HG03103 (cell line): ENCODE measurements at regions not wholly inside any gene's neighbourhood (a gene's known extent, or its start where the extent isn't known, plus 50 kb on each side); places are given as distances from the start of the nearest gene placed in this dataset.
"Not testable (repeated sequence)": the region's sequence is repeated elsewhere in the genome, so short reads cannot be mapped to it uniquely, and the experiment has no call there.

ENCODE experiments used
- ATAC-seq: cut with Tn5 transposase; IDR thresholded peaks from one replicate; pipeline ENCODE4 v1.9.1; 2021; ENCODE audit warnings: low read depth; ENCODE audit not compliant: unreplicated experiment

DNA sequence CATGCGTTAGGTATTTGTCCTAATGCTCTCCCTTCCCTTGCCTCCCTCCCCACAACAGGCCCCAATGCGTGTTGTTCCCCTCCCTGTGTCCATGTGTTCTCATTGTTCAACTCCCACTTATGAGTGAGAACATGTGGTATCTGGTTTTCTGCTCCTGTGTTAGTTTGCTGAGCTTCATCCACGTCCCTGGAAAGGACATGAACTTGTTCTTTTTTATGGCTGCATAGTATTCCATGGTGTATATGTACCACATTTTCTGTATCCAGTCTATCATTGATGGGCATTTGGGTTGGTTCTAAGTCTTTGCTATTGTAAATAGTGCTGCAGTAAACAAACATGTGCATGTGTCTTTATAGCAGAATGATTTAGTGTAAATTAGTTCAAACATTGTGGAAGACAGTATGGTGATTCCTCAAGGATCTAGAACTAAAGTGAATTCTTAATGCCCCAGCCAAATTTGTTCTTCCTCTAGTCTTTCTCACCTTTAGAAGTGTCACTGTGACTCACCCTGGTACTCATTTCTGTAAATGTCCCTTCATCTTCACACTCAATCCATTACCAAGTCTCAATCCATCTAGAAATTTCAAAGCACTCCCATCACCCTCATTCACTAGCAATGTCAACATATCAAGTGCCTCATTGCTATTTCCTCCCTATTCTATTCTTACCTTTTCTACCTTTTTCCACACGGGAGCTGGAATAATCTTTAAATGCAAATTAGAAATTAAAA lies 123.9 kb downstream of the MREG start:
- ATAC-seq: not testable (repeated sequence)

- no peak for ATAC-seq
Observed at GRCh38 chr2:215888680-215889079, 124.7 kb downstream of the MREG start.

GRCh38 chr2:215887303-215887702 lies 126.0 kb downstream of the MREG start:
- no peak for ATAC-seq

DNA sequence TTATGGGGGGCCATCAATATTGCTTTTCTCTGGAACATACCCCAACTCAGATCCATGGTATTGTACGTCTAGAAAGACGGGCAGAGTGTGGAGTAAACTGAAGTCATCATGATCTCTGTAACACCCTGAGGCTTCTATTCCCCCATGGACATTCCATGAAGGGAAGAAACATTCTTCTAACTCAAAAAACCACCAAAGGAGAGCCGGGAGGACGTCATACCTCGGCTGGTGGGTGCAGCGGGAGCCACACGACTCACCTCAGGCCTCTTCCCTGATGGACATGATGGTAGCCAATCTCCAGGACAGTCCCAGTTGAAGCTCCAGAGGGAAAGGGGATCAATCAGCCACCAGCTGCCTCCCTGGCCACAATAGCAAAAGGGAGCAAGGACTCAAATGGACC lies 127.3 kb downstream of the MREG start:
- ATAC-seq: no peak

DNA sequence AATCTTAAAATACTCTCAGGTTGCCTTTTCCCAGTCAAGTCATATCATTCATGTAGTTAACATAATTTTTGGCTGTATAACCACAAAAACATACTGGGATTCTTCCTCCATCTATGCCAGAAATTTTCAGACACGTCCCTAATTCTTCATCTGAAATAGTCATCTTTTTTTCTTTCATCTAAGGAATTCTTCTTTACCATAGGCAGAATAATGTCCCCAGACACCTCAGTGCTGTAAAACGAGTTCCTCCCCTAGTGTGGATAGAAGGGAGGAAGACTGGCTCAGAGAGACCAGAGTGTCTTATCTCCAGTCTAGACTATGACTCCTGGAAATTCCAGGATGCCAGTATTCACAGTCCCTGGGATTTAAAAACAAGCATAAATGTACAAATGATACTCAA lies 127.8 kb downstream of the MREG start:
- no peak for ATAC-seq

DNA sequence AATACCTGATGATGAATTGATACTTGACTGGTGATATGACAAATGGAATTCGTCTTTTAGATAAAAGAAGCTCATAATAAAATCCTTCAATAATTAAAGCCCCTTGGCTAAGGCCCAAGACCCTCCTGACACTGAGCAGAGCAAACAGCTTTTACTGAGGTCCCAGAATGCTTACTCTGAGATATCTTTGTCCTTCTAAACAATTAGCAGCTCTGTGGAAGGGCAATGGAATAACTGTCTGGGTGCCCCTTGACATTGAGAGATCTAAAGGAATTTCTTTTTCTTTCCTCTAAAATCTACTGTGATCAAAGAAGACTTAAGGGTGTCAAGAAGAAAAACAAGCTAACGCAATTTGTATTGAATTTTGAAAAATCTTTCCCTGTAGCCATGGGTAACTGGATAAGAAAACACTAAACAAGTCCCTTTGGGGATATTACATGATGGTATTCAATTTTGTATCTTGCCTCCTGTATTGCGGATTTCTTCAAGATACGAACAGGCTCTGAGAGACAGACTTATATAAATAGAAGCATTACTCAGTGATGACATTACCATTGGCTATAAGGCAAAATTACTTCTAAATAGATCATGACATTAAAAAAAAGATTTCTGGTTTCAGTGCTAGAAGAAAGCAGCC lies 128.8 kb downstream of the MREG start:
- no peak for ATAC-seq

GRCh38 chr2:215883799-215884198 lies 129.6 kb downstream of the MREG start:
- ATAC-seq: no peak

DNA sequence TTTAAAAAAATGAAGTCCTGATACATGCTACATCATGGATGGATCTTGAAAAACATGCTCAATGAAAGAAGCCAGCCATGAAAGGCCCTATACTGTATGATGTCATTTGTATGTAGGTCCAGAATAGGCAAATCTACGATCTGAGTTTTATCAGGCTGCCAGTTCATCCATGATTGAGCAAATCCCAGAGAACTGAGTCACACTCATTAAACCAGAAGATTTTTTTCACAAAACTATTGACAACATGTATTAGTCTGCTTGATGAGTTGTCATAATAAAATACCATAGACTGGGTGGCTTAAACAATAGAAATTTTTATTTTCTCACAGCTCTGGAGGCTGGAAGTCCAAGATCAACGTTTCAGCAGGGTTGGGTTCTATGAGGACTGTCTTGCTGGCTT lies 130.7 kb downstream of the MREG start:
- ATAC-seq: no peak

GRCh38 chr2:215881582-215881981 lies 131.8 kb downstream of the MREG start:
- no peak for ATAC-seq

- peak; percentile 64 for ATAC-seq
Observed at GRCh38 chr2:215880970-215881369, 132.4 kb downstream of the MREG start.

GRCh38 chr2:215879977-215880940 lies 133.1 kb downstream of the MREG start:
- ATAC-seq: no peak

GRCh38 chr2:215879331-215879730 lies 134.0 kb downstream of the MREG start:
- no peak for ATAC-seq

DNA sequence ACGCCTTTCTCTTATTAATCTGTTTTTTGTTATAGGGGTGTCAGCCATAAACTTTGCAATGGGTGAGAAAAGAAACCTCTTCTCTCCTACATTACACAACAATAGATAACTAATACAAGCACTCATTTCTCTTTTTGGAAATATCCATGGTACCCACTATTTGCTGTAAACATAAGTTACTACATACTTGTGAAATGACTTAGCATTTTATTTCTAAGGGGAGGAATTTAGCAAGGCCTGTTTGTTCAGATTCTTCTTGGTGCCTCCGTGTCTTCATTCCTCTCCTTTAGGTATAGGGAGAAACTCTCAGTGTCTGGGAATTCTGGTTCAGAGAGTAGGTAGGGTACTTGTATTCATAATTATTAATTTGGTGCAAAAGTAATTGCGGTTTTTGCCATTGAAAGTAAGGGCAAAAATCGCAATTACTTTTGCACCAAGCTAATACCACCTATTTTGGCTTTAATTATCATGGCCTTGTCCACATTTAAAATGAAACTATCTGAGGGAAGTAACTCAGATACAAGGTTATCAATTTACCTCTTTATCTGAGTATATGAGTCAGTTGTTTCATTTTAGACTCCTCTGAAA lies 134.8 kb downstream of the MREG start:
- ATAC-seq: no peak

- no peak for ATAC-seq
Observed at GRCh38 chr2:215876937-215877238, 136.5 kb downstream of the MREG start.

GRCh38 chr2:215876139-215876936 lies 137.0 kb downstream of the MREG start:
- ATAC-seq: no peak

DNA sequence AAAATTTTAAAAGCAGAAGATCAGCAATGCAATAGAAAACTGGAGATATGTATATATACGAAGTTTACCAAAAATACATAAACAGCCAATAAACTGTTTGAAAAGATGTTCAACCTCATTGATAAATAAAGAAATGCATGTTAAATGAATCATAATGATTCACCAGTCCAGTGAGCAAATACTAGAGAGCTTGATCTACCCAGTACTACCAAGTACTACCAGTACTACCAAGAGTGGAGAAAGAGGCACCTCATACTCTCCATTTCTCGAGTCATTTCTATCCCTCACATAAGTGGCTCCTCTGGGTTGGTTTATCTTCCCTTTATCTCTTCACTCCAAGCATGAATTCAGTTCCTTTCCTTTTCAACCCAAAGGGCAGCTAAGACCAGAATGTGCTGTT lies 138.9 kb downstream of the MREG start:
- ATAC-seq: no peak

DNA sequence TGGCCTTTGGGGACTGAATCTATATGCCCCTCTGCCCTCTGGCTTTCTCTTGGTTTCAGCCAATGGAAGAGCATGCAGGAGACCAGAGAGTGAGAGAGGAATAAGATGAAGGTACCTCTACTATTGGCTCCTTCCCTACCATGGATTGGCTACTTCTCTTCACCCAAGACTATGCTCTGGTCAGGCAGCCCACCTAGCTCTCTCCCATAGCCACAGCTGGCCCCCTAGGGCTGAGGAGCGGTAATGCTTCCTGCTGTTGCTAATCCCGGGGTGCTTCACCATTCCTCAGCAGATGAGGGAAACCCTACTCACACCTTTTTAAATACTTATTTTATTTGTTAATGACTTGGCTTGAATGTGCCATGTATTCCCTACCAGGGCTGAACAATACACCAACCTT lies 142.4 kb downstream of the MREG start:
- peak; percentile 71 for ATAC-seq

DNA sequence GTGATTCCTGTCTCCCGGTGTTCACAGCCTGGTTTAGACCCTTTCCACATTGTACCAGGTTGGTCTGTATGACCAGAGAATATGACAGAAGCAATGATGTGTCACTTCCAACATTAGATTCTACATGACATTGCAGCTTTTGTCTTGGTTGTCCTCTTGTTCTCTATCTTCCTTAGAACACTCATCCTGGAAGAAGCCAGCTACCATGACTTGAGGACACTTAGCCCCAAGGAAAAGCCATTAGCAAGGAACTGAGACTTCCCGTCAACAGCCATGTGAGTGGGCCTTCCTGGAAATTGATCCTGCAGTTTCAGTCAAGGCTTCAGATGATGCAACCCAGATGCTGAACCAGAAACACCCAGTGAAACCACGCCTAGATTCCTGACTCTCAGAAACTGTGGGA lies 143.3 kb downstream of the MREG start:
- ATAC-seq: no peak

- ATAC-seq: no peak
Observed at GRCh38 chr2:215868846-215869543, 144.4 kb downstream of the MREG start.

DNA sequence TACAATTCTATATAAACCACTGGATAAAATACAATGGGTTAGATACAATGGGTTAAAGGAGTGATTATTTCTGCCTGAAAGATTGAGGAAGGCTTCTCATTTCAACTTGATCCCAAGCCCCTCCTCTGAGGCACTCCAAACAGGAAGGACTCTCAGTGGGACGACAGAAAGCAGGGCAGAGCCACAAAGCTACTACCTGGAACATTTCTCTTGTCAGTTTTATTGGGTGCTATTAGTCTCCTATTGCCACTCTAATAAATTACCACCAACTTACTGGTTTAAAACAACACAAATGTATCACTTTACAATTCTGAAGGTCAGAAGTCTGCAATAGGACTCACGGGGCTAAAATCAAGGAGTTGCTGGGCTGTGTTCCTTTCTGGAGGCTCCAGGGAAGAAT lies 146.7 kb downstream of the MREG start:
- ATAC-seq: no peak
